ENCODE measurements at regions not wholly inside any gene's neighbourhood (a gene's known extent, or its start where the extent isn't known, plus 50 kb on each side); places are given as distances from the start of the nearest gene placed in this dataset.

DNA sequence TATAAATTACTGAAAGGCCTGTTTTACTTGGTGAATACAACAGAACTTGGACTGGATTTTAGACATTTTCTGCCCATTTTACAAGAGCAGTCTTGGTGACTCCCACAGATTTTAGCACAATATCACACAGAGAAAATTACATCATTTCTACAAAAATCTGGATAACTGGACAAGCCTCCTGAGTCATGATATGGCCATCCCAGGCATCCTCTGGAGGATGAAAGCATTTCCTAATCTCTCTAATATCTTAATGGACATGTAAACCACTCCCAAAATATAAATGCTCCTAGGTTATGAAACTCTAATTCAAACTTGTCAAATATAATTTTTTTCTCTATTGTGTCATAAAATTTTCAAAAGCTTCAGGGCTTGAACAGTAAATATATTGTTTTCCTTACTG lies 1170.8 kb upstream of the PCDH7 start:
- BruUV-seq (replicated peaks) = no TSS peak
- Histone ChIP-seq H3K27me3 (ENCODE audit: control insufficient read depth in 2 of 2, insufficient read depth in 2 of 2, low read length in 2 of 2) (no peaks in the 10 kb centered on the region), H3K4me1 (ENCODE audit: control insufficient read depth, extremely low read depth, insufficient read depth, low read length) (no peaks in the 10 kb centered on the region), H3K79me2 (ENCODE audit: control insufficient read depth, insufficient read depth, low read length) (no peaks in the 10 kb centered on the region), H3K9ac (replicated peaks; ENCODE audit: extremely low read depth, insufficient read depth, low read length) (no peak overlapping the region), H3K36me3 (ENCODE audit: control insufficient read depth in 2 of 2, extremely low read depth in 1 of 2, insufficient read depth in 2 of 2, low read length in 2 of 2) (no peaks in the 10 kb centered on the region), H3K9me1 (replicated peaks; ENCODE audit: control insufficient read depth, extremely low read depth, insufficient read depth, low read length) (no peaks in the 10 kb centered on the region), H4K20me1 (replicated peaks; ENCODE audit: control insufficient read depth, extremely low read depth, insufficient read depth, low read length) (no peaks in the 10 kb centered on the region), H3K4me2 (ENCODE audit: insufficient read depth, low read length) (no peak overlapping the region), H3K4me3 (replicated peaks in 1 of 3; ENCODE audit: insufficient read depth in 1 of 3, low read depth in 1 of 3, low read length in 3 of 3) (no peak overlapping the region), H3K9me3 (replicated peaks; ENCODE audit: control insufficient read depth, insufficient read depth, low read length) (no peaks in the 10 kb centered on the region), H2AFZ (ENCODE audit: low read depth, low read length) (no peak overlapping the region), H3K27ac (ENCODE audit: insufficient read depth, low read depth, low read length) (no peak overlapping the region)
- FAIRE-seq = no peak
- CTCF ChIA-PET = no interaction called here
- POLR2A ChIA-PET = no interaction called here
- no peak for TF ChIP-seq POLR2AphosphoS5 (IDR thresholded peaks at IDR 0.05; ENCODE audit: insufficient read depth, low read depth, low read length)
- TF ChIP-seq FOS (IDR thresholded peaks at IDR 0.05; ENCODE audit: borderline replicate concordance, insufficient read depth, low read length) = no peak
- TF ChIP-seq POLR2A (IDR thresholded peaks at IDR 0.05; ENCODE audit: low read depth, low read length) = no peak
- TF ChIP-seq MYC (IDR thresholded peaks at IDR 0.05; ENCODE audit: low read depth, low read length) = no peak
- TF ChIP-seq, protein P1, sequence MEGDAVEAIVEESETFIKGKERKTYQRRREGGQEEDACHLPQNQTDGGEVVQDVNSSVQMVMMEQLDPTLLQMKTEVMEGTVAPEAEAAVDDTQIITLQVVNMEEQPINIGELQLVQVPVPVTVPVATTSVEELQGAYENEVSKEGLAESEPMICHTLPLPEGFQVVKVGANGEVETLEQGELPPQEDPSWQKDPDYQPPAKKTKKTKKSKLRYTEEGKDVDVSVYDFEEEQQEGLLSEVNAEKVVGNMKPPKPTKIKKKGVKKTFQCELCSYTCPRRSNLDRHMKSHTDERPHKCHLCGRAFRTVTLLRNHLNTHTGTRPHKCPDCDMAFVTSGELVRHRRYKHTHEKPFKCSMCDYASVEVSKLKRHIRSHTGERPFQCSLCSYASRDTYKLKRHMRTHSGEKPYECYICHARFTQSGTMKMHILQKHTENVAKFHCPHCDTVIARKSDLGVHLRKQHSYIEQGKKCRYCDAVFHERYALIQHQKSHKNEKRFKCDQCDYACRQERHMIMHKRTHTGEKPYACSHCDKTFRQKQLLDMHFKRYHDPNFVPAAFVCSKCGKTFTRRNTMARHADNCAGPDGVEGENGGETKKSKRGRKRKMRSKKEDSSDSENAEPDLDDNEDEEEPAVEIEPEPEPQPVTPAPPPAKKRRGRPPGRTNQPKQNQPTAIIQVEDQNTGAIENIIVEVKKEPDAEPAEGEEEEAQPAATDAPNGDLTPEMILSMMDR (IDR thresholded peaks at IDR 0.05; ENCODE audit: extremely low read depth in 1 of 2, insufficient read depth in 1 of 2, low read depth in 1 of 2, low read length in 2 of 2) = no peak
- TF ChIP-seq EZH2 (IDR thresholded peaks at IDR 0.05; ENCODE audit: borderline replicate concordance, low read depth, low read length, severe bottlenecking) = no peak
- TF ChIP-seq GATA2 (IDR thresholded peaks at IDR 0.05; ENCODE audit: insufficient read depth, insufficient read length, low read depth, low read length) = no peak
- dilution Hi-C loops (cut with MboI; ENCODE audit: extremely low pct_ligation_motif_present, low sequenced_read_pairs) = no loop called here
- intact Hi-C loops (cut with micrococcal nuclease) = no loop called here
- DNase-seq (ENCODE audit: low read depth, low spot score) = no peak

DNA sequence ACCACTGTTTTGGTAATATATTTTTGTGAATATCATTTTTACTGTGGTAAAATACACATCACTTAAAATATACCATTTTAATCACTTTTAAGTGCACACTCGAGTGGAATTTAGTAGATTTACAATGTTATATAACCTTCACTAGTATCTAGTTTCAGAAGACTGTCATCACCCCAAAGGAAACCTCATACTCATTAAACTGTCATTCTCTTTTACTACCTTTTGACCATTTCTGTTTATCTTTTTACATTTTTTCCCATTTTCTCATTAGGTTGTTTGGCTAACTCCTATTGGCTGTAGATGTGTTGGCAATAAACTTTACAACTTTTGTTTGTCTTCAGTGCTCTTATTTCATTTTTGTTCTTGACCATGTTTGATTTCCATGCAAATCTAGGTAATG lies 1168.3 kb upstream of the PCDH7 start:
- H3K4me2 ChIP-seq (ENCODE audit: insufficient read depth, low read length) = no peak overlapping the region
- POLR2A ChIA-PET = no interaction called here
- H3K9ac ChIP-seq (replicated peaks; ENCODE audit: extremely low read depth, insufficient read depth, low read length) = no peak overlapping the region
- no peaks in the 10 kb centered on the region for H3K9me3 ChIP-seq (replicated peaks; ENCODE audit: control insufficient read depth, insufficient read depth, low read length)
- H3K27ac ChIP-seq (ENCODE audit: insufficient read depth, low read depth, low read length) = no peak overlapping the region
- H3K4me3 ChIP-seq (replicated peaks in 1 of 3; ENCODE audit: insufficient read depth in 1 of 3, low read depth in 1 of 3, low read length in 3 of 3) = no peak overlapping the region
- TF ChIP-seq POLR2AphosphoS5 (IDR thresholded peaks at IDR 0.05; ENCODE audit: insufficient read depth, low read depth, low read length) (no peak), FOS (IDR thresholded peaks at IDR 0.05; ENCODE audit: borderline replicate concordance, insufficient read depth, low read length) (no peak), POLR2A (IDR thresholded peaks at IDR 0.05; ENCODE audit: low read depth, low read length) (no peak), EZH2 (IDR thresholded peaks at IDR 0.05; ENCODE audit: borderline replicate concordance, low read depth, low read length, severe bottlenecking) (no peak), JUN (IDR thresholded peaks at IDR 0.05; ENCODE audit: borderline replicate concordance, insufficient read depth, insufficient read length, low read depth) (no peak), GATA2 (IDR thresholded peaks at IDR 0.05; ENCODE audit: insufficient read depth, insufficient read length, low read depth, low read length) (no peak)
- H4K20me1 ChIP-seq (replicated peaks; ENCODE audit: control insufficient read depth, extremely low read depth, insufficient read depth, low read length) = no peaks in the 10 kb centered on the region
- no peaks in the 10 kb centered on the region for H3K27me3 ChIP-seq (ENCODE audit: control insufficient read depth in 2 of 2, insufficient read depth in 2 of 2, low read length in 2 of 2)
- H2AFZ ChIP-seq (ENCODE audit: low read depth, low read length) = no peak overlapping the region
- H3K79me2 ChIP-seq (ENCODE audit: control insufficient read depth, insufficient read depth, low read length) = no peaks in the 10 kb centered on the region
- H3K36me3 ChIP-seq (ENCODE audit: control insufficient read depth in 2 of 2, extremely low read depth in 1 of 2, insufficient read depth in 2 of 2, low read length in 2 of 2) = no peaks in the 10 kb centered on the region
- CTCF ChIA-PET = no interaction called here
- FAIRE-seq (no peak), DNase-seq (ENCODE audit: low read depth, low spot score) (no peak)
- no TSS peak for BruUV-seq (replicated peaks)
- dilution Hi-C loops (cut with MboI; ENCODE audit: extremely low pct_ligation_motif_present, low sequenced_read_pairs) (no loop called here), intact Hi-C loops (cut with micrococcal nuclease) (no loop called here)
- H3K4me1 ChIP-seq (ENCODE audit: control insufficient read depth, extremely low read depth, insufficient read depth, low read length) = no peaks in the 10 kb centered on the region
- H3K9me1 ChIP-seq (replicated peaks; ENCODE audit: control insufficient read depth, extremely low read depth, insufficient read depth, low read length) = no peaks in the 10 kb centered on the region

Measured in endothelial cell of umbilical vein (primary cell).